HuH-7.5 (cell line): ENCODE measurements at regions not wholly inside any gene's neighbourhood (a gene's known extent, or its start where the extent isn't known, plus 50 kb on each side); places are given as distances from the start of the nearest gene placed in this dataset.

ENCODE experiments used
- DNase-seq: peaks from one replicate; pipeline ENCODE4 v3.0.0; 2011; ENCODE audit warnings: low spot score

DNA sequence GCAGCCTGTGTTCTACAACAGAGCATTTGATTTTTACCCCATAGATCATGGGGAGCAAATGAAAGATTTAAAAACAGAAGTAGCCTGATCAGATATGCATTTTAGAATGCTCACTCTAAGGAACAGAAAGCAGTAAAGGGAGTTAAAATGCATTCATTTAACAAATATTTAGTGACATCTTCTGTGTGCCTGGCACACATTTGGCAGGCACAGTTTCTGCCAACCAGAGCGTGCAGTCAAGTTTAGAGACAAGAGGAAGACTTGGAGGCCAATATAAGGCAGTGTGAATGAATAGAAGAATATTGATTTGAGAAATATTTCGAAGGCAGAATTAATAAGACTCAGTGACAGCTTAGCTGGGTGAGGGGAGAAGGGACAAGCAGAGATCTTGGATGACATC is 210.1 kb downstream of the KDR start:
- no peak for DNase-seq

DNA sequence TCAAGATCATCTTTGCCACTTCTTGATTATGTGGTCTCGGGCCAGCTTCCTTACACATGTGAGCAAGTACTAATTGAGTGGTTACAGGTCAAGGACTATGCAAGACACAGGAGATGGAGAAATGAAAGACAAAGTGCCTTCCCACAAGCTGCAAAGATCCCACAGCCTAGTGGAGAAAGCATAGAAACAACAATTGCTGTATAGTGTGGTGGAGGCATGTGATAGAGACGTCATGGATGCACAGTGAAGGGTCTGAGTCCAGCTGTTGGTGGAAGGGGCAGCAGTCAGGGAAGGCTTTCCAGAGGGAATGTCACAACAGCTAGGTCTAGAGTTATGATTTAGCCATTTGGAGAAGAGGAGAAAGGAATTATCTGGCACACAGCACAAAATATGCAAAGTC is 210.6 kb downstream of the KDR start:
- no peak for DNase-seq

DNA sequence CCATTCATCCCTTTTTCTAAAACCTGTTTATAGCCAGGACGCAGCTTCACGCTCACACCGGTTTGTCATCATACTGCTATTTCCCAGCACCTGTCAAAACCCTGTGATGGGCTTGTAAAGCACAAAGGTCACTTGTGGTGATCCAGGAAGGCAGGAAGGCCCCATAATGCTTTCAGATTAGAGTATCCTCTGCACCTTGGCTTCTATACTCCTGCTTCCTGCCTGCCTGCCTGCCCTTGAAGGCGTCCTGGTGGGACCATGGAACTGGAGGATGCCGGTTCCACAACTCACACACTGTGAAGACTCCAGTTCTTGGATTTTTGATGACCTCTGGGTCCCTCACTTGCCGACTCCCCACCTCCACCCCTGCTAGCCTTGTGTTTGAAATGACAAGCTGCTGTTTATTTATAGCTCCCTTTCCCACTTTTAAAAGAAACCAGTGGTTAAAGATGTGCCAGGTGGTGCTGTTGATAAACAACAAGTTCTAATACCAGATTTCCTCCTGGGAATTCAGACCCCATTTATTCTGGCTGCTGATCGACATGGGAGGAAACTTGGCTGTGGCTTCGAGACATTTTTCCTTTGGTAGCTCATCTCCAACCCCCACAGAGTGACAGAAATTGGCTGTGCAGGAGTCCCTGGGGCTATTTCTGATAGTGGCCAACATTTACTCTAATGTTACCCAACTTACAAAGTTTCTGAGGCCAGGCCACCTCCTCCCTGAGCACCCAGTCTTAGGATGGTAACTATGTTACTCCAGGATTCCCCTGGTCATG is 211.5 kb downstream of the KDR start:
- DNase-seq, result no peak

DNA sequence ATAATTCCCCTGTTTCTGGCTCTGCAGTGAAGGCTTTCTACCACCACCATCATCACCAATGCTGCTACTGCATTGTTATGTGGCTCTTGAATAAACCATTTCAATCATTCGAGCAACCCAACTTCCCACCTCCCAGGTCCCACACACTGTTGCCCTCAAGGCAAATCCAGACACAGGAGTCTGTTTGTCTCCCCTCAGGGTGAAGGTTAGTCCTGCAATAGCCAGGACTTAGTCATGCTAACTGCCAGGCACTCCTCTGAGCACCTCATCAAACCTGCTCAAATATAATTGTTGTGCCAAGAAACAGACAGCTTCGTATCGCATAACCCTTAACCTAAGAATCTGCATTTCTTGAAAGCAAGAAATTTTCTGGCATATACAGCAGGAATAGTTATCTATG is 213.2 kb downstream of the KDR start:
- DNase-seq, result no peak

DNA sequence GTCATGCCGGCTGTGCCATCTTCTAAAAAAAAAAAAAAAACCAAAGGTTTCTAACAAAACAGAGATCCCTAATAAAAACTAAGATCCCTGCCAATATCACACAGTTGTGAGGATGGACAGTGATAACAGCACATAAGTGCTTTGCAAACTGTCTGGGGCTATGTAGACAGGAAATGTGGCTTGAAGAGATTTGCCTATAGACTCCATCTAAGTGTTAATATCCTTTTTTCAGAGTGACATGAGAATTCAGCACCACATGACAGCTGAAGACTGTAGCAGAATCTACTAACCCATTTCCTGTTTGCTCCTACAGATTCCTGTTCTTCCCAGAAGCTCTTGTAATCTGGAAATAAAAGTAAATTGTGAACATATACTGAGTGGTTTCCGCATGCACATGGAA is 215.4 kb downstream of the KDR start:
- no peak for DNase-seq

DNA sequence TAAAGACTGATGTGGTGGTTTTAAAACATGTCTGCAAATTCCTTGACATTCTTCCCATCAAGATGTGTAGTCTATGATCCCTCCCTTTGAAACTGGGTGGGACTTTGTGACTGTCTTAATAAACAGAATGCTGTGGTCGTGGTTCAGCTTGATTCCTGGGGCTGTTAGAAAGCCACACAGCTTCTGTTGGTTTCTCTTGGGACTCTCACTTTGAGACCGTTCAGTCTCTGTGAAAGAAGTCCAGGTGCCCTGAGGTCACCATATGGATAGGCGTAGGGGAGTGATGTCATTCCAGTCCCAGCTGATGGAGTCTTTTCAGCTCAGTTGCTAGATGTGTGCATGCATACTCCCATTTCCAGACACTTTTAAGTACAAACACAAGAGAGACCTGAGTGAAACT is 216.6 kb downstream of the KDR start:
- no peak for DNase-seq

GRCh38 chr4:54904953-54905352 is 220.4 kb downstream of the KDR start:
- no peak for DNase-seq

- DNase-seq, result no peak
Observed at GRCh38 chr4:54902976-54903375, 222.4 kb downstream of the KDR start.

DNA sequence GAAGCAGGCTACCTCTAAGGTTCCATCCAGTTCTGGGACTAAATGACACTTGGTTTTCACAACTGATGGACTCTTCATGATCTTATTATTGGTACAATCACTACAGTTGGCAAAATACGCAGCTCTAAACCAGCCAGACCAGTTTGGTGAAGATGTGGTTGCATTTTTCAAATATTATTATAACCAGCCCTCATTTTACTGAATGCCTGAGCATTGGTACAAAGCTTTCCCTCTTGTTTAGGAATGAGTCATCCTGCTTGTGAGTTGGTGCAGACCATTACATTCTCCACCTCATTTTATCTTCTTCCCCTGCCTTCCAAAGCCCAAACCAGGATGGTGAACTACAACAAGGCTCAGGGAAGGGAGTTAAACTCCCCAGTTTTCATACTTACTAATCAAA is 223.1 kb downstream of the KDR start:
- DNase-seq, result no peak

GRCh38 chr4:54901202-54901601 is 224.2 kb downstream of the KDR start:
- no peak for DNase-seq

GRCh38 chr4:54898656-54899340 is 226.6 kb downstream of the KDR start:
- no peak for DNase-seq

- no peak for DNase-seq
Observed at GRCh38 chr4:54898056-54898562, 227.3 kb downstream of the KDR start.

- no peak for DNase-seq
Observed at GRCh38 chr4:54897590-54897989, 227.8 kb downstream of the KDR start.

GRCh38 chr4:54882616-54883015 is 224.9 kb downstream of the KIT start:
- no peak for DNase-seq

DNA sequence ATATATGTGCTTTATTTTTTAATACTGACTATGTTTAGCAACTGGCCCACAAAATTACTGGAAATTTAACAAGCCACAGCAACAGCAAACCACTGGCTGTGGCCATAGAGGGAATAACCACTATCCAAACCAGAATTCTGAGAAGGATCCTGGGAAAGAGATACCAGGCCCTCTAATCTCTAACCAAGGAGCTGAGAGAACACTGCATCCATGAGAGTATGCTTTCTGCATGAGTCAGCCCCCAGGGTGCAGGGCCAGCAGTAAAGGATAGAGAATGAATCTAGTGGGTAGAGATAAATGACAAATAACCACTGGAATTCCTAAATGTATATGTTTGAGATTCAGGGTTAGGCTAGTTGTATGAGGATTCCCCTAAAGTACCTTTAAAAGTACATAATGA is 221.8 kb downstream of the KIT start:
- no peak for DNase-seq

- no peak for DNase-seq
Observed at GRCh38 chr4:54877006-54877405, 219.2 kb downstream of the KIT start.

- no peak for DNase-seq
Observed at GRCh38 chr4:54872261-54872660, 214.5 kb downstream of the KIT start.

DNA sequence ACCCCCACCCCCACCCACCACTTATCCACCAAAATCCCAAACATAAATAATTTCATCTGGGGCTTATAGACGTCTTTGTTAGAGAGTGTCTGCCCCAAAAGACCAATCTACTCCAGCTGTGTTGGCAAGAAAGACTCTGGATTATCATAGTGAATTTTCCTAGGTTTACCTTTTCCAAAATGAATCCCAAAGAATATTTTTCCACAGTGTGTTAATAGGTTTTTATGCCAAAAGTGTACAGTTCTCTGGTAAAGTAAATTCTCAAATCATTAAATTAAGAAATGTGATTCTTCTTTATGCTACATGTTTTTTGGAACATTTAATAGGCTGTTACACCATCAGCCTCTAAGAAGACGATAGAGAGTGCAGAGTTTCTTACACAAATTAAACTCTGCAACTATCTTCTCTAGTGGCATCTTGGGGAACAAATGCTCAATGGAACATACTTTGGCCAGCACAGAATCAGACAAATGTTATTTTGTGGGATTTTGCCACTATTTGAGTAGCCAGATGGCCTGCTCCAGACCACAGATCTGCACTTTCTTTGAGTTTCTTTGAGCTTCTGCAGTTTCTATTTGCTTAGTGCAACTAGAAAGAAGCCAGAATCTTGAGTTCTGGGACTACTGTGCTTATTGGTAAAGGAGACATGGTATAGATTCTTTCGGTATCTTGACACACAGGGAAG is 206.0 kb downstream of the KIT start:
- DNase-seq, result no peak

DNA sequence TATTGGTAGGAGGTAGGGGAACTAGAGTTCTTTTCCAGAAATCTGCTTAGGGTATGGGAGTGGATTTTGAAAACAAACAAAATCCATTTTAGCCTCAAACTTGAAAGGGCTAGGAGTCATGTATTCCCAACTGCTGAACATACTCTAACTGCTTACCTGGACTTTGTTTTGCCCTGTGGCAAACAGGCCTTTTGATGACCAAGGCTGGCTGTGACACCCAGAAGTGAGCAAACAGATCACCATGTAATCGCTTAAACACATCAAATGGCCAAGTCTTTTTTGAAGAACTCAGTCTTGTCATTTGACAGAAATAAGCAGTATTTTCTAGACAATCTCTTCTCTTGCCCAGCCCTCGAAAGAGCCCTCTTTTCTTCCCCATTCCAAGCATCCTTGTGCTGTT is 203.4 kb downstream of the KIT start:
- no peak for DNase-seq

GRCh38 chr4:54855191-54855854 is 197.6 kb downstream of the KIT start:
- DNase-seq, result no peak

DNA sequence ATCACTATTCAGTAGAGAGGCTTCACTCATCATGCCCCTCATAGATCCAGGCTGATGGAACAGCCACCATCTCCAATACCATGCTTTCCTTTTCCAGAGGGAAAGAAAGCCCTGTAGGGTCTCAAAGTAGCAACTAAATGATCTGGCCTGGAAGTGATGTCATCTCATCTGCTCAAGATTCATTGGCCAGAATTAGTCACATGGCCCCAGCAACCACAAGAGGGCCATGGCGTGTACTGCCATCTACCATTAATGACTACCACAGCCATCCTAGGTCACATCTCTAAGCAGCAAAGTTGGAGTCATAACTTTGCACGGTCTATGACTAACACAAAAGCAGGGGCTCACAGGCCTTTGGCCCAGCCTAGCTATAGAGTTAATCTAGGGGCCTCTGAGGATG is 194.8 kb downstream of the KIT start:
- DNase-seq, result no peak

DNA sequence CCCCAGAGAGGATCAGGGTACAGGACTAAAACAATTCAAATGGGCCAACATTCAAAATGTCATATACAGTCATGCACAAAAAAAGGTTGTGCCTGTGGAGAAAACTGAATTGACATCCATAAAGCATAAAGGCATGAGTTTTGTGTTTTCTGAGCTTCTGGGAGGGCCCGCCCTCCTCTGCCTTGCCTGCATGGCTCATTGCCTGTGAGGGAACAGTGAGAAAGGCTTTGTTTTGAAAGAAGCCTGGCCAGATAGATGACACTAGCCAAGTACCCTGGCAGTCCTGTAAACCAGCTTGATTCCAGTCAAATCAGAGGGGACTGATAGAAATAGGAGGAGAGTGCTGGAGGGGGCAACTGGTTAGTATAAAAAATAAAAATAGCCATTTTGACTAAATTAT is 194.3 kb downstream of the KIT start:
- DNase-seq, result no peak

DNA sequence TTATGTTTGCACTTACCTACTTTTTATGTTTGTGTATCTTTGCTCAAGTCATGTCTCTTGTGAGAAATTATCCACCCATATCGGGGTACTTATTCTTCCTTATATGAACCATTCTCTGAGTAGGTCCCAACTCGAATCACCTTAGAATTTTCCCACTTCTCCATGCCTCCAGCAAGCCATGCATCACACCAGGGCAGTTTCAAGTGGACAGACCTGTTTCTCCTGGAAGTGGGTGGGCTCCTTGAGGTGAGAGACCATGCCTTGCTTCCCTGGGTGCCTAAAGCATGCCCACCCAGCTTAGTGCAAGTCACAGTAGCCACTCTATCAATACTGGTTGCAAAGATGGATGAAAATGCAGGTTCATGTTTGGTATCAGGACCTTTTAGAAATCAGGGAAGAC is 187.2 kb downstream of the KIT start:
- no peak for DNase-seq
